K562 (cell line): ENCODE measurements at regions not wholly inside any gene's neighbourhood (a gene's known extent, or its start where the extent isn't known, plus 50 kb on each side); places are given as distances from the start of the nearest gene placed in this dataset.

ENCODE experiments used
- ATAC-seq: fragments of 200-7000 bp; cut with Tn5 transposase; 3 replicates; pipeline ENCODE4 v1.9.1; 2020; ENCODE audit warnings: moderate library complexity
- BruUV-seq: library from RNA; stranded (reverse); fragments of 400-500 nt; replicated peaks from 2 replicates; lab custom pipeline; 2021; lab: Mats Ljungman, UMichigan
- CTCF ChIA-PET: fragments of 300-600 bp; formaldehyde crosslinking; extraction: SDS; loops from one replicate; lab custom pipeline; 2021; ENCODE audit warnings: low intra/inter-chr PET ratio; lab: Yijun Ruan, JAX
- POLR2A ChIA-PET: fragments of 300-600, 350-650 bp; sonication (Branson Sonifier 250); formaldehyde crosslinking; extraction: SDS; loops from one replicate; lab custom pipeline; 2021; ENCODE audit warnings: antibody characterized with exemption, inconsistent platforms; lab: Yijun Ruan, JAX
- DNase-seq, 4 experiments: peaks; one replicate each; pipeline versions ENCODE4 v3.0.0 to v3.0.0-alpha.2; 2011 to 2018; ENCODE audit warnings: low spot score in 3 of 4, mixed read lengths in 3 of 4; ENCODE audit errors: extremely low read depth in 1 of 4
- FAIRE-seq: peaks from 2 replicates; lab custom pipeline; 2011; peaks lifted over from hg19 to GRCh38; lab: Jason Lieb, UNC
- H2AFZ ChIP-seq: 2 replicates; pipeline ENCODE4 v1.6.0; 2011; ENCODE audit warnings: low read depth, low read length, control low read depth, inconsistent platforms
- H3K27ac ChIP-seq: fragments of 200-600 bp; 3 replicates; pipeline ENCODE4 v1.8.0; 2011; ENCODE audit warnings: low read depth, mild to moderate bottlenecking, control low read depth, inconsistent platforms, low read length, moderate library complexity, mixed read lengths; ENCODE audit errors: extremely low read depth
- H3K27me3 ChIP-seq, 2 experiments: fragments of 300-600 bp in 1 of 2; 2 replicates in 1 of 2; 3 replicates in 1 of 2; pipeline versions ENCODE4 v1.6.0 to v1.8.0; 2011; ENCODE audit warnings: inconsistent platforms in 2 of 2, low read length in 2 of 2, mild to moderate bottlenecking in 1 of 2, mixed read lengths in 1 of 2, moderate library complexity in 1 of 2; ENCODE audit not compliant: control insufficient read depth in 2 of 2, insufficient read depth in 2 of 2
- H3K36me3 ChIP-seq: fragments of 300-600 bp; 3 replicates; pipeline ENCODE4 v1.8.0; 2011; ENCODE audit warnings: mild to moderate bottlenecking, low read length, inconsistent platforms; ENCODE audit not compliant: control insufficient read depth, insufficient read depth
- H3K4me1 ChIP-seq, 2 experiments: fragments of 200-600 bp in 1 of 2; replicated peaks in 1 of 2; 2 replicates in 1 of 2; 3 replicates in 1 of 2; pipeline versions ENCODE4 v1.5.1 to v1.8.0; 2011; ENCODE audit warnings: inconsistent platforms in 2 of 2, low read length in 2 of 2, mild to moderate bottlenecking in 1 of 2, mixed read lengths in 1 of 2, moderate library complexity in 1 of 2; ENCODE audit not compliant: control insufficient read depth in 2 of 2, insufficient read depth in 2 of 2
- H3K4me2 ChIP-seq: 2 replicates; pipeline ENCODE4 v1.6.1; 2011; ENCODE audit warnings: low read length, control low read depth, inconsistent platforms, mixed read lengths; ENCODE audit not compliant: insufficient read depth
- H3K4me3 ChIP-seq: fragments of 200-600 bp; sonication (generic), shearing (Covaris generic); 2 replicates; pipeline ENCODE4 v1.5.1; 2016; ENCODE audit warnings: control low read depth, inconsistent platforms
- H3K79me2 ChIP-seq: fragments of 200-600 bp; 3 replicates; pipeline ENCODE4 v1.8.0; 2011; ENCODE audit warnings: low read length, inconsistent platforms; ENCODE audit not compliant: control insufficient read depth, insufficient read depth
- H3K9ac ChIP-seq, 2 experiments: 2 replicates each; pipeline versions ENCODE4 v1.6.0 to v1.6.1; 2011; ENCODE audit warnings: low read depth in 2 of 2, low read length in 2 of 2, control low read depth in 1 of 2, inconsistent platforms in 1 of 2, mild to moderate bottlenecking in 1 of 2, mixed read lengths in 1 of 2; ENCODE audit not compliant: insufficient read depth in 1 of 2
- H3K9me1 ChIP-seq: one replicate; pipeline ENCODE4 v1.6.0; 2011; ENCODE audit warnings: inconsistent platforms, mild to moderate bottlenecking, low read length, moderate library complexity; ENCODE audit not compliant: control insufficient read depth, insufficient read depth
- H3K9me3 ChIP-seq: replicated peaks from 2 replicates; pipeline ENCODE4 v1.5.1; 2011; ENCODE audit warnings: low read depth, low read length, inconsistent platforms; ENCODE audit not compliant: control insufficient read depth, insufficient read depth
- H4K20me1 ChIP-seq: replicated peaks from 2 replicates; pipeline ENCODE4 v1.6.1; 2011; ENCODE audit warnings: low read length, inconsistent platforms, mixed read lengths; ENCODE audit not compliant: control insufficient read depth, insufficient read depth
- CEBPB ChIP-seq: fragments of 450-650 bp; IDR thresholded peaks from 2 replicates; pipeline ENCODE4 v1.6.1; 2016; ENCODE audit warnings: missing genetic modification characterization, missing compliant biosample characterization
- CEBPG ChIP-seq, 3 experiments: fragments of 200-800 bp in 1 of 3; sonication (Bioruptor generic) in 1 of 3; sonication (generic) in 1 of 3; formaldehyde crosslinking in 1 of 3; IDR thresholded peaks in 2 of 3; conservative IDR thresholded peaks in 1 of 3; 2 replicates each; pipeline versions ENCODE4 v1.6.1 to v1.8.0; 2016 to 2022; ENCODE audit warnings: missing compliant biosample characterization in 2 of 3, missing genetic modification characterization in 2 of 3, mild to moderate bottlenecking in 1 of 3, missing genetic modification reagents in 1 of 3
- CREB1 ChIP-seq, 2 experiments: sonication (generic) in 1 of 2; formaldehyde crosslinking in 1 of 2; IDR thresholded peaks; 2 replicates each; pipeline versions ENCODE4 v1.6.1 to v1.8.0; 2012 to 2022; ENCODE audit warnings: inconsistent platforms in 1 of 2, mild to moderate bottlenecking in 1 of 2, missing genetic modification reagents in 1 of 2, moderate library complexity in 1 of 2
- CTBP1 ChIP-seq: fragments of 450-650 bp; IDR thresholded peaks from 2 replicates; pipeline ENCODE4 v1.6.1; 2016; ENCODE audit warnings: borderline replicate concordance
- JUND ChIP-seq, 2 experiments: IDR thresholded peaks; 2 replicates in 1 of 2; 3 replicates in 1 of 2; pipeline ENCODE4 v1.6.1; 2011; ENCODE audit warnings: borderline replicate concordance in 2 of 2, low read depth in 2 of 2, low read length in 2 of 2, improper control_type of control experiment in 1 of 2, missing biosample characterization in 1 of 2, missing genetic modification characterization in 1 of 2, missing genetic modification reagents in 1 of 2
- NFIC ChIP-seq: fragments of 450-650 bp; IDR thresholded peaks from 2 replicates; pipeline ENCODE4 v1.6.1; 2017; ENCODE audit warnings: mild to moderate bottlenecking, inconsistent platforms
- SMARCB1 ChIP-seq: IDR thresholded peaks from 2 replicates; pipeline ENCODE4 v1.6.1; 2011; ENCODE audit warnings: improper control_type of control experiment, low read depth; ENCODE audit not compliant: insufficient read length
- ZBTB34 ChIP-seq: fragments of 250-450 bp; sonication (Bioruptor Pico); IDR thresholded peaks from 2 replicates; pipeline ENCODE4 v1.8.0; 2021; ENCODE audit warnings: mild to moderate bottlenecking, moderate library complexity
- ZNF263 ChIP-seq: sonication (generic); formaldehyde crosslinking; IDR thresholded peaks from 2 replicates; pipeline ENCODE4 v1.8.0; 2022; ENCODE audit warnings: mild to moderate bottlenecking, missing genetic modification reagents, borderline replicate concordance
- WGBS: fragments of 100-300 bp; shearing (Covaris generic); methylation state at CpG from one replicate; pipeline ENCODE4 v1.1.6; 2016; ENCODE audit warnings: low coverage, mixed read lengths; ENCODE audit not compliant: insufficient coverage; ENCODE audit errors: missing lambda C conversion rate; 5-methylcytosine and 5-hydroxymethylcytosine counted together
- in situ Hi-C: fragments of 300-500 bp; cut with MboI; formaldehyde crosslinking; loops from 4 replicates; pipeline ENCODE4 v1.15.0; 2018; ENCODE audit warnings: inconsistent platforms, mixed read lengths
- intact Hi-C: fragments of 100-400 bp; cut with micrococcal nuclease; formaldehyde crosslinking; loops from 2 replicates; pipeline ENCODE4 v1.14.2; 2022

- peak; percentile 43 for ATAC-seq
These were observed 69.0 kb upstream of the STXBP5 start for GRCh38 chr6:147135211-147135681.

More at GRCh38 chr6:147135211-147135681, 69.0 kb upstream of the STXBP5 start:
- no TSS peak for BruUV-seq
- peaks cover 0 to 13% of the 10 kb centered on the region in 2 experiments; a peak in 3 of 5 replicates for H3K4me1 ChIP-seq
- H2AFZ ChIP-seq = peak overlapping the region; percentile 57
- CTCF ChIA-PET = no interaction called here
- DNase-seq = peak; percentile 23 to 41 (median 26)
- no peak overlapping the region for H3K27ac ChIP-seq
- no peak overlapping the region for H3K4me3 ChIP-seq
- no peaks in the 10 kb centered on the region for H4K20me1 ChIP-seq
- no peaks in the 10 kb centered on the region for H3K9me3 ChIP-seq
- POLR2A ChIA-PET = interaction anchor here (1.3 to 1.8 kb wide), 2 partner anchors 11 to 22 kb away, joined by 3 to 7 read pairs; no protein-coding TSS in a partner anchor
- 38% methylated on average over 2 of the region's 2 CpGs for WGBS
- in situ Hi-C loops (no loop called here), intact Hi-C loops (no loop called here)
- no peaks in the 10 kb centered on the region for H3K79me2 ChIP-seq
- no peak overlapping the region for H3K4me2 ChIP-seq
- H3K9ac ChIP-seq = no peak overlapping the region
- FAIRE-seq = no peak
- TF ChIP-seq CEBPG (CRISPR knock-in tag; IDR thresholded peaks at IDR 0.05) (no peak), CEBPG (tag; conservative IDR thresholded peaks at IDR 0.05 in 1 of 2, IDR thresholded peaks at IDR 0.05 in 1 of 2) (peak in 1 of 2 experiments; percentile 63; a peak in 2 of 4 replicates), CTBP1 (peak; percentile 11; the same call in 1 of the 2 replicates), ZNF263 (CRISPR knock-in tag) (no peak), CEBPB (peak; percentile 36; the same call in 1 of the 2 replicates), JUND (IDR thresholded peaks at IDR 0.05; ENCODE audit: borderline replicate concordance, low read depth, low read length) (0 out of 2 replicates have a peak, but pooled peaks have one; percentile 22), JUND (tag; IDR thresholded peaks at IDR 0.05; ENCODE audit: borderline replicate concordance, low read depth, low read length) (no peak), SMARCB1 (no peak), CREB1 (IDR thresholded peaks at IDR 0.05) (0 out of 2 replicates have a peak, but pooled peaks have one; percentile 5), CREB1 (CRISPR knock-in tag; IDR thresholded peaks at IDR 0.05) (no peak), ZBTB34 (CRISPR knock-in tag) (no peak), NFIC (peak; percentile 48)
- no peaks in the 10 kb centered on the region for H3K36me3 ChIP-seq
- H3K9me1 ChIP-seq = no peaks in the 10 kb centered on the region
- no peaks in the 10 kb centered on the region for H3K27me3 ChIP-seq
